GM10248 (cell line): ENCODE measurements at regions not wholly inside any gene's neighbourhood (a gene's known extent, or its start where the extent isn't known, plus 50 kb on each side); places are given as distances from the start of the nearest gene placed in this dataset.

Source experiments
- CTCF ChIA-PET: fragments of 300-600 bp; sonication (Branson Sonifier 250); formaldehyde crosslinking; extraction: SDS; loops from one replicate; lab custom pipeline; 2021; ENCODE audit warnings: antibody characterized with exemption; lab: Yijun Ruan, JAX
- POLR2A ChIA-PET: fragments of 350-650 bp; sonication (Branson Sonifier 250); formaldehyde crosslinking; extraction: SDS; loops from one replicate; lab custom pipeline; 2020; ENCODE audit warnings: antibody characterized with exemption; lab: Yijun Ruan, JAX
- DNase-seq: peaks from one replicate; pipeline ENCODE4 v3.0.0; 2012; ENCODE audit errors: extremely low spot score
- CTCF ChIP-seq: IDR thresholded peaks from 2 replicates; pipeline ENCODE4 v1.5.1; 2012; ENCODE audit warnings: mild to moderate bottlenecking, low read depth; ENCODE audit errors: extremely low read depth, missing control alignments, control extremely low read depth

- CTCF ChIA-PET = interaction anchor here (1.2 kb wide), 1 partner anchor 16 kb away, joined by 3 read pairs; no protein-coding TSS in a partner anchor
- POLR2A ChIA-PET = interaction anchor here (0.7 kb wide), 1 partner anchor 1802 kb away, joined by 3 read pairs; no protein-coding TSS in a partner anchor
- TF ChIP-seq CTCF = no peak
- no peak for DNase-seq
These were observed 135.0 kb upstream of the ASCC3 start for GRCh38 chr6:101016163-101016562.

GRCh38 chr6:101018157-101018556, 137.0 kb upstream of the ASCC3 start:
- no peak for TF ChIP-seq CTCF
- ChIA-PET CTCF (no interaction called here), POLR2A (no interaction called here)
- DNase-seq = no peak

GRCh38 chr6:101021504-101021903, 140.4 kb upstream of the ASCC3 start:
- ChIA-PET POLR2A (no interaction called here), CTCF (no interaction called here)

DNA sequence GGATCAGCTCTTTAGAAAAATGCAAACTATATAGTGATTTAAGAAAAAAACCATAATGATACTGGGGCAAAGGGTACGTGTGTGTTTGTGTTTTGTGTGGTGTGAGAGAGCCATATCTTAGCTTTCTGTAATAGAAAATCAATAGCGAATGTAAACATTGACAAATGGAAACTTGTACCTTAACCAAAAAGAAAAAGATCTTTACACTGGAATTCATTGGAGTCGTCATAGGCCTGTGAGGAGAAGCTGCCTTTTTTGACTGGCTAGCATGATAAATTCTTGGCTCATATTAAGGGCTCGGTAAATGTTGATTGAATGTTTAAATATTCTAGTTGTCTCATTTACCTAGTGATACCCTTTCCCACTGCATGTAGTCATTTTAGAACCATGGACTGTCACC, 161.8 kb upstream of the ASCC3 start:
- POLR2A ChIA-PET = no interaction called here

More at GRCh38 chr6:101021504-101021903, 140.4 kb upstream of the ASCC3 start:
- DNase-seq = no peak
- no peak for TF ChIP-seq CTCF

DNA sequence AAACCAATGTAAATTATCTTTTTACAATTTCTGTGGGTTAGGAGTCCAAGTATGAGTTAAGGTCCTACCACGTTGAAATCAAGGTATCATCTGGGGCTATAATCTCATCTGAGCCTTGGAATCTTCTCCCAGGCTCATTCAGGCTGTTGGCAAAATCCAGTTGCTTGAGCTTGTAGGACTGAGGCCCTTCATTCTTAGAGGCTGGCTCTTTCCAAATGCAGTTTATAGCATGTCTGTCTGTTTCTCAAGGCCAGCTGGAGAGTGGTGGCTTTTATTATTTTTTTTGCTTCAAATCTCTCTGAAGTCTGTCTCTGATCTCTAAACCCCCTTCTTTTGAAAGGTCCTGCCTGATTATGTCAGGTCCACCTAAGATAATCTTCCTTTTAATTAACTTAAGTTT, 177.2 kb upstream of the ASCC3 start:
- TF ChIP-seq CTCF = no peak
- ChIA-PET POLR2A (no interaction called here), CTCF (no interaction called here)
- DNase-seq = no peak

More for the DNA sequence above, 161.8 kb upstream of the ASCC3 start:
- CTCF ChIA-PET = no interaction called here
- DNase-seq = no peak
- TF ChIP-seq CTCF = no peak

DNA sequence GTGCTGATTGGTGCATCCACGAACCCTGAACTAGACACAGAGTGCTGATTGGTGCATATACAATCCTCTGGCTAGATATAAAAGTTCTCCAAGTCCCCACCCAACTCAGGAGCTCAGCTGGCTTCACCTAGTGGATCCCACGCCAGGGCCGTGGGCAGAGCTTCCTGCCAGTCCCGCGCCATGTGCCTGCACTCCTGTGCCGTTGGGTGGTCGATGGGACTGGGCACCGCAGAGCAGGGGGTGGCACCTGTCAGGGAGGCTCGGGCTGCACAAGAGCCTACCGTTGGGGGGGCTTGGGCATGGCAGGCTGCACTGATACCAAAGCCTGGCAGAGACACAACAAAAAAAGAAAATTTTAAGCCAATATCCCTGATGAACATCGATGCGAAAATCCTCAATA, 185.4 kb upstream of the ASCC3 start:
- ChIA-PET POLR2A (no interaction called here), CTCF (no interaction called here)
- no peak for TF ChIP-seq CTCF
- no peak for DNase-seq
